GM13976 (cell line): ENCODE measurements at regions not wholly inside any gene's neighbourhood (a gene's known extent, or its start where the extent isn't known, plus 50 kb on each side); places are given as distances from the start of the nearest gene placed in this dataset.

Experiments
- DNase-seq: peaks from one replicate; pipeline ENCODE4 v3.0.0; 2012; ENCODE audit warnings: low spot score
- in situ Hi-C: fragments of 300-500 bp; cut with MboI; formaldehyde crosslinking; loops from one replicate; pipeline ENCODE4 v1.12.0; 2022; ENCODE audit warnings: low sequenced_read_pairs, mixed read lengths, inconsistent platforms; ENCODE audit not compliant: unreplicated experiment
- TF ChIP-seq, protein P1 (sequence below): IDR thresholded peaks from 2 replicates; pipeline ENCODE4 v1.5.1; 2012; ENCODE audit warnings: borderline replicate concordance, mild to moderate bottlenecking; ENCODE audit not compliant: insufficient read depth; ENCODE audit errors: extremely low read depth, missing control alignments, control extremely low read depth

DNA sequence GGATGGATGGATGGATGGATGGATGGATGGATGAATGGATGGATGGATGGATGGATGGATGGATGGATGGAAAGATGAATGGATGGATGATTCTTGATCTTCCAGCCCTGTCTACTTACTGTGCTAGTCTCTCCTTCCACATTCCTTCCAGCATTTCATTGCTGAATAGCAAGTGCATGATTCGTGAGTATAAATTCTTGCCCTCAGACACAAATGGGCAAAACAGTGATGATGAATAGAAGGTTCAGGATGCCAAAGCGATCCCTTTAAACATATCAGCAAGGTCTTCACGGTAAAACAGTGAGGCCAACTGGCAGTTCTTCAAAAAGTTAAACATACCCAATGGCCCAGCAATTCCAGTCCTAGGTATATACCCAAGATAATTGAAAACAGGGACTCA, 400.2 kb downstream of the MN1 start:
- no peak for DNase-seq
- in situ Hi-C loops: no loop called here
- TF ChIP-seq, protein P1, sequence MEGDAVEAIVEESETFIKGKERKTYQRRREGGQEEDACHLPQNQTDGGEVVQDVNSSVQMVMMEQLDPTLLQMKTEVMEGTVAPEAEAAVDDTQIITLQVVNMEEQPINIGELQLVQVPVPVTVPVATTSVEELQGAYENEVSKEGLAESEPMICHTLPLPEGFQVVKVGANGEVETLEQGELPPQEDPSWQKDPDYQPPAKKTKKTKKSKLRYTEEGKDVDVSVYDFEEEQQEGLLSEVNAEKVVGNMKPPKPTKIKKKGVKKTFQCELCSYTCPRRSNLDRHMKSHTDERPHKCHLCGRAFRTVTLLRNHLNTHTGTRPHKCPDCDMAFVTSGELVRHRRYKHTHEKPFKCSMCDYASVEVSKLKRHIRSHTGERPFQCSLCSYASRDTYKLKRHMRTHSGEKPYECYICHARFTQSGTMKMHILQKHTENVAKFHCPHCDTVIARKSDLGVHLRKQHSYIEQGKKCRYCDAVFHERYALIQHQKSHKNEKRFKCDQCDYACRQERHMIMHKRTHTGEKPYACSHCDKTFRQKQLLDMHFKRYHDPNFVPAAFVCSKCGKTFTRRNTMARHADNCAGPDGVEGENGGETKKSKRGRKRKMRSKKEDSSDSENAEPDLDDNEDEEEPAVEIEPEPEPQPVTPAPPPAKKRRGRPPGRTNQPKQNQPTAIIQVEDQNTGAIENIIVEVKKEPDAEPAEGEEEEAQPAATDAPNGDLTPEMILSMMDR: no peak

DNA sequence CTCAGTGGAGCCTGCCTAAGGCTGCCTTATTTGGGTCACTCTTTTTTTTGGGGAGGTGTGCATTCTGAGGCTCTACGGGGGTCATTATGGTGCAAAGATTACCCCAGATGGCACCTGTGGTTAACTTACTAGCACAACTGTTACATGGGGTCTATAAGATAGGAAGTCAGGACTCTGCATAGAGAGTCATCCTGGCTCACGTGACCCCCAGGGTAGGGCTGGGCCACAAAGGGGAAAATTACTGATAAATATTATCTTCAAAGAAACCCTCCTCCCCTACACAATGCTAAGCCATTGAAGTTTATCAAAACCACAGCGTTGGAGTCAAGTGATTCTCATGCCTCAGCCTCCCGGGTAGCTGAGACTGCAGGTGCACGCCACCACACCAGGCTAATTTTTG, 397.1 kb downstream of the MN1 start:
- TF ChIP-seq, protein P1: no peak
- no peak for DNase-seq
- in situ Hi-C loops: no loop called here

DNA sequence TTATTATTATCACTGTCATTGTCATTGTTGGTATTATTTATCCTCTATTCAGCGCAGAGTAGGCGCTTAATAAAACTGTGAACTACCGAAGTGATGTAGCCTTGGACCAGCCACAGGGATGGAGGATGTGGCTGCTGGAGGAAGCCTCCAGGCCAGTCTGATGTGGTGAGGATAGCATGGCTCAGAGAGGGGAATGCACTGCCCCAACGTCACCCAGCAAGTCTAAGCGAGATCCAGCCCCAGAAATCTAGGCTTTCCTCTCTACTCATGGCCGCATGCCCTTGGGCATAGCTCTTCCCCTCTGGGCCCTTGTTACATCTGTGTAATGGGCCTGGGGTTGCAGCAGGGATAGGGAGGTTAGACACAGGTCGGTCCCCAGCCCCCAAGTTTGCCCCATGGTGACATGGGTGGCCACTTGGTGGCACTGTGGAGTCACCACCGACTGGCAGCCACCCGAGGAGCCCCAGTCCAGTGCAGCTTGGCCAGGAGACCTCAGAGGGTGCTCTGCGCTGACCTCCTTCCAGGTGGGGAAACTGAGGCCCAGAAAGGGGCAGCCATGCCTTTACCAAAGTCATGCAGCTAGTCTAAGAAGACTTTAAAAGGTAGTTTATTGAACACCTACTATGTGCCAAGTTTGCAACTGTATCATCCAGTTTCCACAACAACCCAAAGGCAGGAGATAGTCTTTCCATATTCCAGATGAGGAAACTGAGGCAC, 395.7 kb downstream of the MN1 start:
- DNase-seq: peak; percentile 52
- in situ Hi-C loops: no loop called here
- TF ChIP-seq, protein P1: no peak

DNA sequence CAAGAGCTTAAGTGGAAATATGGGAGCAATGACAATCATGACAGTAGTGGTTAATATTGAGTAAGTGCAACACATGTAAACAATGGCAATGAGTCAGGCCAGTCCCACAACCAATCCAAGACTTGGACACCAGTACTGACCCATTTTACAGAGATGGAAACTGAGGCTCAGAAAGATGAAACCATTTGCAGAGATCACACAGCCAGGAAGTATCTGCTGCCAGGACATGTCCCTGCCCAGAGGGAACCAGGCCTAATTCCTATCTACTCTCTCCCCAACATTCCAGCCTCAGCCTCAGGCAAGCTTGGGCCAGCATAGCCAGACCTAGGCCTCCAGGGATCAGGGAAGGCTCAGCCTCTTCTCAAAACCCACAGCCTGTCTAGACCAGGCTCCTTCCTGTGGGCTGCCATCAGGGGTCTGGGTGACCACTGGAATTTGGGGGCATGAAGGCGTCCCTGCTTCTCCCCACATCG, 395.1 kb downstream of the MN1 start:
- in situ Hi-C loops: no loop called here
- TF ChIP-seq, protein P1: no peak
- DNase-seq: no peak

DNA sequence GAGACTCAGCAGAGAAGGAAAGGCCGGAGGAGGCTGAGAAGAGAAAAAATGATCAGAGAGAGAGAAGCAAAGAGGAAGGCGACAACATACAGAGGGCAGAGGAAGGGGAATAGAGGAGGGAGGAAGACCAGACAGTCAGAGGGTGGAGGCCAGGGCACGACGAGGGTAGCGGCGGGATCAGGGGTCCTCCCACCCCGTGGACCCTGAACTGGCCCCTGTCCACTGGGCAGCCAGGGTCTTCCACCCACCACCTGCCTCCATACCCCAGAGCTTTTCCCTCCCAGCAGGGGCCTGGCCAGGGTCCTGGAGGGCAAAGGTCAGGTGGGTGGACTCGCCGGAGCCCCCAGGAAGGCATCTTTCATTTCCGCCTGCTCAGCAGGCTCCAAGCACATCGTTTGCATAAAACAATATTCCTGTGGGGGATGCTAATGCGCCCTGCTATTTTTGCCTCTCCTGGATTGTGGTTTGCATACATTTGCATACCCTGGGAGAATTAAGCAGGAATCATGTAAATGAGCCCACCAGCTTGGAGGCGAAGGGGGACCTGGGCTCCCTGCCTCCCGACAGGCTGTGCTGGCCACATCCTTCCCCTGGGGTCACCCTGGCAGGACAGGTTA, 394.1 kb downstream of the MN1 start:
- in situ Hi-C loops: no loop called here
- TF ChIP-seq, protein P1: no peak
- DNase-seq: no peak

DNA sequence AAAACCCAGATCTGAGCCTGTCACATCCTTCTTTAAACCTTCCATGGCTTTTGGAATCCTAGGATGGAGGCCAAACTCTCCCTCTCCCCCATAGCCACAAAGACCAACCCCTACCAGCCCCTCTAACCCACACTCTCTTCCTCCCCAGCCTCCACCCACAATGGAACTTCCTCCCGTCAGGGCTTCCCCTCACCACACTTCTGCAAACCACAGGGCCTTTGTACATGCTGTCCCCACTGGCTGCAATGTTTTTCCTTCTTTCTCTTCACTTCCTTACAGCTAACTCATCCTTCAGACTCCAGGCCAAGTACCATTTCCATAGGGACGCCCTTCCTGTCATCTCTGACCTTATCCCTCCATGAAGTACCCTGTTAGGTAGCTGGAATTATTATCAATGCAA, 393.5 kb downstream of the MN1 start:
- no peak for DNase-seq
- TF ChIP-seq, protein P1: no peak
- in situ Hi-C loops: no loop called here

DNA sequence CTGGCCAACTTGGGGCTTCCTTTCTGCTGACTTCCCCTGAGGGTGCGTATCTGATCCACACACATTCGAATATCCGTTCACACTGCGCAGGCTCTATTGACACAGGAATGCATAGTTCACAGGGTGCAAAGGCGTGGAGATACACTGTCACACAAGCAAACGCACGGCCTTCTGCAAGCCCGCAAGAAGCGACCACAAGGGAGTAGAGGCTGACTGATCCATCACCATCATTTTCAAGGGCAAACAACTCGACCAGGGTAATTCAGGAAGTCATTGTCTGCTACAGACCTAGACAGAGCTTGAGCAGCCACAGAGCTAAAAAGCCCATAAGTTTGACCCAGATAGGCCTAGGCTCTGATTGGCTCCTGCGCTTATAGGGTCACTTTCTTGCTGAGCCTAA, 392.3 kb downstream of the MN1 start:
- in situ Hi-C loops: no loop called here
- no peak for DNase-seq
- TF ChIP-seq, protein P1: no peak
